ENCODE measurements at regions not wholly inside any gene's neighbourhood (a gene's known extent, or its start where the extent isn't known, plus 50 kb on each side); places are given as distances from the start of the nearest gene placed in this dataset.

DNA sequence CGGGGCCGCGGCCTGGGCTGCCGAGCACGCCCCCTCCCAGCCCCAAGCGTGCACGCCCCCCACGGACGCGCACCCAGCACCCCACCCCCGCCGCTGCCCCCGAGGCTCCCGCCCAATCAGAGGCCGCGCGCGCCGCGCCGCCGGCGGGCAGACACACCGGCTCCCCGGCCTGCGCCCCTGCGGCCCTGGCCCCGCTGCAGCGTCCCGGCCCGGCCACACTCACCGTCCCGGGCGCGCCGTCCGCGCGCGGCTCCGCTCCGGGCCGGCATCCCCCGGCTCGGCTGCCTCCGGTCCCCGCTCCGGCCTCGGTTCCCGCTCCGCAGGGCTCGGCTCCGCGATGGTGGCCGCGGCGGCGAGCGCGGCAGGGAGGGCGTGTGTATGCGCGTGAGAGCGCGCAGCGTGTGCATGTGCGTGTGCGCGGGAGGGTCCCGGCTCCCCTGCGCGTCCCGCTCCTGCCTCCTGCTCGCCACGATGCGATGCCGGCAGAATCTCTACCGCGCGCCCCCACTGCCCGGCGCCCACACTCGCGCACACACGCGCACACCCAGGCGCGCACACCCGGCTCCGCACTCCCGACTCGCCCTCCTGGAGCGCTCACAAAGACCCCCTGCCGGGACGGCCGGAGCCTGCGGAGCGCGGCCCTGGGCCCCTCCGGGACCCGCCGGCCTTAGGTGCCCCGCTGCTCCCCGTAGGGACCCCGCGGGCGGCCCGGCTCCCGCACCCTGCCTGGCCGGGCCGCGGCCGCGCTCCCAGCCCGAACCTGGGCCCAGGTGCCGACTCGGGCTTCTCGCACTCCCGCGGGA is 186.5 kb upstream of the LINGO1 start:
- no peak for DNase-seq (ENCODE audit: low read depth)

GRCh38 chr15:77818484-77819047 is 185.9 kb upstream of the LINGO1 start:
- DNase-seq (ENCODE audit: low read depth): no peak

DNA sequence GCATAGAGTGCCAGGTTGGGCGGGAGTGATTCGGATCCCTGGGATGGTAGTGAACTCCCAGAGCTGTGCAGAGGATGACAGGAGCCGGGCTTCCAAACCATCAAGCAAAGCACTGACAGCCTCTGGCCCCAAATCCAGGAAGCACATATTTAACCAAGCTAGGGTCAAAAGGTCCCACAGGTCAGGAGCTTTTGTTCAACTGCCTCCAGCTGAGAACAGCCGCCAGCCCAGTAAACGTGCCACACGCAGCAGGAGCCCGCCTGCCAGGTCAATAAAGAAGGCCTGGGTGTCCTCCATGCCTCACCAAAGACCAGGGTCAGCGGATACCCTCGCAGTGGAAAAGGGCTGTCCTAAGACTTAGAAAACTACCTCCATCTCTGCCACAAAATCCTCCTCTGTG is 184.7 kb upstream of the LINGO1 start:
- DNase-seq (ENCODE audit: low read depth): no peak

DNA sequence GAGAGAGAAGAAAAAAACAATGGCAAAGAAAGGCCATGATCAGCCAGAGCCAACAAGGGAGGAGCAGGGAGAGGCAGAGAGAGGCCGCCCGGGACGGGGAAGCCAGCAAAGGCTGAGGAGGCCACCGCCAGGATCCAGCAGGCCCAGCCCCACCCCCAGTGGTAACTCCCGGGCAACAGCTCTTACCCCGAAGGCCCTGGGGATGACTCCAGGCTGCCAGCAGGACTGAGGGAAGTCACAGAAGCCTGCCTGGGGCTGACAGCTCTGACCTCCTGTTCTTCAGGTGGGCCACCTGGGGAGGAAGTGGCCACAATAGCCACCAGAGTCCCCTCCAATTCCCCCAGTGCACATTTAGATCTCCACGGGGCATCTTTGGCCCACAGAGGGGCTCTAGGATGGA is 184.3 kb upstream of the LINGO1 start:
- no peak for DNase-seq (ENCODE audit: low read depth)

DNA sequence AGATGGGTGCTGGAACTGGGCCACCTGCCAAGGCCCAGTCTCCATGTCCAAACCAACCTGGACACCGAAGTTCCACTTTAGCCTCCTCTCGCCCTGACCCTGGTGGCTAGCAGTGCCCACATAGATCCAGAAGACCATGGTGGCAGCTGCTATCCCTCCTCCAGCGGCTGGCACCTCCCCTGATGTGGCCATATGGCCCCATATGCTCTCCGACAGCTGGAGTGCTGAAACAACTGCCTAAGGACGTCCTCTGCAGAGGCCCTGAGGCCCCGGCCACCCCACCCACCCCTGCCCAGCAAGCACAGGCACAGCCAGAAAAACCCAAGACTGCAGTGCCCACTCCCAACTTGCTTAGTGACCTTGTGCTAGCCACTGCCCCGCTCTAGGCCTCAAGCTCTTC is 182.3 kb upstream of the LINGO1 start:
- DNase-seq (ENCODE audit: low read depth): no peak

- no peak for DNase-seq (ENCODE audit: low read depth)
Measured at GRCh38 chr15:77812664-77813063, 180.0 kb upstream of the LINGO1 start.

- no peak for DNase-seq (ENCODE audit: low read depth)
Measured at GRCh38 chr15:77811270-77811669, 178.6 kb upstream of the LINGO1 start.

GRCh38 chr15:77810130-77810571 is 177.4 kb upstream of the LINGO1 start:
- no peak for DNase-seq (ENCODE audit: low read depth)

- no peak for DNase-seq (ENCODE audit: low read depth)
Measured at GRCh38 chr15:77808581-77809177, 176.0 kb upstream of the LINGO1 start.

DNA sequence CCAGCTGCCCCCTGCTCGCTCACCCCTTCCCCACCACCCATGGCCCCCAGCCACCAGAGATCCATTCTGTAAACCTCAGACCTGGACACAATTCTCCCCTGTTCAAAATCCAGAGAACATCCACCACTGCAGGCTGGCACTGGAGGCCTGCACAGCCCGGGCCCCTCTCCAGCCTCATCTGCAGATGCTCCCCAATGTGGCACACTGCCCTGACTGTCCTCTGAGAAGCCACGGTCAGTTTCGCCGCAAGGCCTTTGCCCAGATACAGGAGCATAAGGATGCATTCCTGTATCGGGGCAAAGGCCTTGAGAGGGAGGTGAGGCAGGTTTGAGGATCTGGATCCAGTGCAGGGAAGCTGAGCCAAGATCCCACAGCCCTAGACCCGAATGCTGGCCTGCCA is 175.4 kb upstream of the LINGO1 start:
- no peak for DNase-seq (ENCODE audit: low read depth)

- no peak for DNase-seq (ENCODE audit: low read depth)
Measured at GRCh38 chr15:77807611-77808010, 174.9 kb upstream of the LINGO1 start.

DNA sequence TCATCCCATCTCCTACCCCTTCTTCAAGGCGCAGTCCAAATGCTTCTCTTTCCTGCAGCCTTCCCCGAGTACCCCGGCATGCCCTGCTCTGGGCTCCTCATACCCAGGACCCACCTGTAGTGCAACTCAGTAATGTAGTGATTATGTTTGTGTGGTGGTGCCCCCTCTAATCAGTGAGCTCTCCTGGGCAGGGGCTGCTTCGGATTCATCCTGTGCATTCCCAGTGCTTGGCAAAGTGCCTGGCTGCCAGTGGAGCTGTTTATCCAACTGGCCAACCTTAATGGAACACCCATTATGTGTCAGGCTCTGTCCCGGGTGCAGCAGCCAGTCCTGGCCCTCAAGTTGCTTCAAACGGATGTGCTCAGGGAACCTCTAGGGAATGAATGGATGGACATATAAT is 174.4 kb upstream of the LINGO1 start:
- DNase-seq (ENCODE audit: low read depth): no peak

- DNase-seq (ENCODE audit: low read depth): no peak
Measured at GRCh38 chr15:77804210-77804609, 171.5 kb upstream of the LINGO1 start.

DNA sequence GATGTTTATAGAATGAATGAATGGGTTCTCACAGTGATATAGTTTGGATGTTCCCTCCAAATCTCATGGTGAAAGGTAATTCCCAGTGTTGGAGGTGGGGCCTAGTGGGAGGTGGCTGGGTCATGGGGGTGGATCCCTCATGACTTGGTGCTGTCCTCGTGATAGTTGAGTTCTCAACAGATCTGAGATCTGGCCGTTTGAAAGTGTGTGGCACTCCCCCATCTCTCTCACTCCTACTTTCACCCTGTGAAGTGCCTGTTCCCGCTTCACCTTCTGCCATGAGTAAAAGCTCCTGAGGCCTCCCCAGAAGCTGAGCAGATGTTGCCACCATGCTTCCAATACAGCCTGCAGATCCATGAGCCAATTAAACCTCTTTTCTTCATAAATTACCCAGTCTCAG is 170.8 kb upstream of the LINGO1 start:
- DNase-seq (ENCODE audit: low read depth): no peak

- DNase-seq (ENCODE audit: low read depth): no peak
Measured at GRCh38 chr15:77800305-77800704, 167.6 kb upstream of the LINGO1 start.

DNA sequence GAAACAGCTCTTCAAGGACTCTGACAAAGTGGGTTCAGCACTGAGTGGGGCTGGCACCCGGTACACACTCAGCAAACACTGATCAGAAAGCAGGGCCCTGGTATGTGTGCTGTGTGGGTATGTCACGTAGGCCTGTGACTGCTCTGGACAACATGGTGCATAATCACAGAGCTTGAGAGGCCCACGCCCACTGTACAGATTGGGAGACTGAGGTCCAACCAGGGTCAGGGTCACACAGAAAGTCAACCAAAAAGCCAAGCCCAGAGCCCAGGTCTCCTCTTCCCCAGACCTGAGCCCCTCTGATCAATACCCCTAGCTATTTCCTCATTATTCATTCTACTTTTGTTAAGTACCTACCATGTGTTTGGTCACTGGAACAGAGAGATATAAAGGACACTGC is 166.1 kb upstream of the LINGO1 start:
- no peak for DNase-seq (ENCODE audit: low read depth)

DNA sequence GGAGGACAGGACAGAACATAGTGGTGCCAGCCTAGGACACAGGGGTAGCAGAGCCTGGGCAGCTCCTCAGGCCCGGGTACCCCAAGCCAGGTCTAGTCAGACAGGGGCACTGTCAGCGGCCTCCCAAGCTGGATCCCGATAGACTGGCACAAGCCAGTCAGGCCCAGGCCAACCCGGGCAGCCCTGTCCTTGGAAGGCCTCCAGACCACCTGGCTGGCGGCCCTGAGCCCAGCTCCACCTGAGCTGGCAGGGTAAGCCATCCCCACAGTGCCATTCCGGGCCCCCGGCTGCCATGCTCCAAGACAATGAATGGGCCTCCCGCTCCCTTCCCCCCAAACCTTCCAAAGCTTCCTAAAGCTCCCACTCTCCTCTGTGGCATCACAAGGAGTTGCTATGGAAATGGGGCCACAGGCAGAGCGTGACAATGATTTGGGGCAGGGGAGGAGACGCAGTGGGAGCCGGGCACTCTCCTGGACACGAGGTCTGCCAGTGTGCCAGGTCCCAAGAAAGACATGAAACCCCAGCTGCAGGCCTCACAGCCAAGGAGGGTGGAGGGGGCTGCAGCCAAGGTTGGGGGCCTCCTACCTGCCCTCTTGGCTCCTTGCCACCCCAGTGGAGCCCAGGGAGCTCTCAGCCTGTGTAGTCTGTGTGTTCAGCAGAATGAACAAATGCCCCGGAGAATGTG is 165.6 kb upstream of the LINGO1 start:
- DNase-seq (ENCODE audit: low read depth): no peak

GRCh38 chr15:77797270-77797669 is 164.6 kb upstream of the LINGO1 start:
- DNase-seq (ENCODE audit: low read depth): no peak

GRCh38 chr15:77796046-77796729 is 163.5 kb upstream of the LINGO1 start:
- no peak for DNase-seq (ENCODE audit: low read depth)

DNA sequence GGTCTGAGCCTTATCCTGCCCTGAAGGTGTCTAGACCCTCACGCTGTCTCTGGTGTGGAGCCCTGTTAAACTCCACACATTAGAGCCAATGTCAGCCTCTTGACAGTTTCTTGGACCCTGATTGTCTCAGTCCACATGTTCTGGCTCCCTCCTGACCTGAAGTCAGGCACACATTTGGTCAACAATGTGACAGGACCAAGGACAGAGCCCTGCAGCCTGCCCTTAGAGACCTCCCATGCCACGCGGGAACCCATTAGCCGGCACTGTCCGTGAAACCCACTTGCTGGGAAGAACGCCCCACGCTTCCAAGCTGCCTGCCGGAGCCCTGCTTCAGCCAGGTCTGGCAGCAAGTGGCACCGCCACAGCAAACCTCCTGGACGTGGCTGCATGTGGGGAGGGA is 162.7 kb upstream of the LINGO1 start:
- DNase-seq (ENCODE audit: low read depth): no peak

GRCh38 chr15:77791941-77792340 is 159.2 kb upstream of the LINGO1 start:
- DNase-seq (ENCODE audit: low read depth): no peak

DNA sequence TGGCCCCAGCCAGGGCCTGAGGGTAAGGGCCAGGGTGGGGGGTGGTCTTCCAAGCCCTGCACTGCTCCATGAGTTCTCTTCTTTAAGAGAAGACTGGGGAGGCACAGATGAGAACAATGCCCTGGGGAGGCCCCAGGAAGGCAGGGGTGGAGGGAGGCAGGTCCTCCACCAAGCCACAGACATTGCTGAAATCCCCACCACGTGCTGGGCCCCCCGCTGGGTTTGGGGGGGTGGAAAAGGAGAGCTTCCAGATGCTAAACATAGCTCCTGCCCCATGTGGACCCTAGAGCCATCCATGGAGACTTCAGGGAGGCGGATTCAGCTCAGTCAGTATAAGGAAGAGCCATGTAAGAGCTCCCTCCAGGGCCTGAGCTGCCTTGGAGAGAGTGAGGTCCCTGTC is 157.8 kb upstream of the LINGO1 start:
- DNase-seq (ENCODE audit: low read depth): no peak

Measured in iris pigment epithelial cell (primary cell).